Forelimb muscle (tissue), 1 donor: ENCODE measurements at regions not wholly inside any gene's neighbourhood (a gene's known extent, or its start where the extent isn't known, plus 50 kb on each side); places are given as distances from the start of the nearest gene placed in this dataset.
"Not testable (repeated sequence)": the region's sequence is repeated elsewhere in the genome, so short reads cannot be mapped to it uniquely, and the experiment has no call there.

Experiments used
- DNase-seq: peaks from one replicate; pipeline ENCODE4 v3.0.0-alpha.2; 2013; ENCODE audit warnings: low read depth

DNA sequence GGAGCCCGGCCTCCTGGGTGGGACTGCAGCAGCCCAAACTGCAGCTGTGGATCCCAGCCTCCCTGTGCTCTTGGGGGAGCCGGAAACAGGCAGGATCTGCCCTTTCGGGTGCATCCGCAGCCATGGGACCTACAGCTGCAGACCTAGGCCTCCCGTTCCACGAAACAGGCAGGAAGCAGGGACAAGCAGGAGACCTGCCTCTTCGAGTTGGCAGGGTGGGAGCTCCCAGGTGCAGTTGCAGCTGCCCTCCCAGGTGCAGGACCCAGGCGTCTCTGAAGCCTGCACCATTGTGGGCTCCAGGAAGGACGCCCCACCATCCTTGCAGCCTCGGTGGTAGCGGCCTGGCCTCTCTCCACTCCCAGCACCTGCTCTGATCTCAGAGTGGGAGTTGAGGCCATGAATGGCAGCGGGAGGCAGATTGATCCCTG, 189.0 kb upstream of the KLHL1 start:
- DNase-seq, result no peak

- no peak for DNase-seq
Observed at GRCh38 chr13:70284371-70284770, 176.1 kb upstream of the KLHL1 start.

- DNase-seq, result no peak
Observed at GRCh38 chr13:70275841-70276240, 167.6 kb upstream of the KLHL1 start.

DNA sequence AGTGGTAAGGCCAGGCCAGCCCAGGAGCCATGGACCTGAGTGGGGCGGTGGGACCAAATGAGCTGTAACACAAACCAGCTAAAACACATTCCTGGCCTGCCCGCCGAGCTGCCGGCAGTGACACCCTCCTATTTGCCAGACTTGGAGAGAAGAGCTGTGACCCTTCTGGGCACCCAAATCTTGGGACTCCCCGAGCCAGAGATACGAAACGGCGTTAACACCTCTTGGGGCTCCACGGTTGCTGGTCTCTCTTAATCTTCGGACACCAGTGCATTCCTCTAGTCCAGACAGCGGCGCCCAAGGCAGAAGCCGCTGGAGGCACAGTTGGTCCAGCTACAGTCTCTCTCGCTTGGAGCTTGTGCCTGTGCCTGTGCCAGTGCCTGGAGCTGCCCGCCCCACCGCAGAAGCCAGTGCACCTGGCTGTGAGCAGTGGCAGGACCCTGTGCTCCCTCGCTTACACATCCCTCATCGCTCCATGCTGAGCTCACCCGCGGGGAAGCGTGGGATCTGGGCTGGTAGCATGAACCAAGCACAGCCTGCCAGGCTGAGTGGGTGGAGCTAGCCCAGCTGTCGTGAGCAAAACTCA, 147.2 kb upstream of the KLHL1 start:
- no peak for DNase-seq

GRCh38 chr13:70253834-70254233, 145.6 kb upstream of the KLHL1 start:
- no peak for DNase-seq

GRCh38 chr13:70253411-70253810, 145.2 kb upstream of the KLHL1 start:
- no peak for DNase-seq

- DNase-seq, result no peak
Observed at GRCh38 chr13:70249332-70250064, 141.2 kb upstream of the KLHL1 start.

GRCh38 chr13:70237131-70237530, 128.9 kb upstream of the KLHL1 start:
- no peak for DNase-seq

DNA sequence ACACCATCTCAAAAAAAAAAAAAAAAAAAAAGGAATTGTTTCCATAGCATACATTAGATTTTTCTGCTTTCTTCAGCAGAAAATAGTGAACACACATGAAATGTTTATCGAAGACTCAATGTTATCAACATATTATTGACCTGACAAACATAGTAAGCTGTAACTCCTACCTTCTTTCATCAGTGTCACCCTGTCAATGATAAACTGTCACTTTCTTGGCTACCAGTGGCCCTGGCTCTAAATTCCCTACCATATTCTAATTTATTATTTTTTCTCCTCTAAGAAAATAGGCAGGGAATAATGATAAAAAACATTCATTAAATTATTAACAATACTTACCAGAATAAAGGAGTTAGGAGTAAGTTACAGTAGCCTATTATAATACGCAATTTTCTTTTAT, 127.3 kb upstream of the KLHL1 start:
- DNase-seq, result no peak

DNA sequence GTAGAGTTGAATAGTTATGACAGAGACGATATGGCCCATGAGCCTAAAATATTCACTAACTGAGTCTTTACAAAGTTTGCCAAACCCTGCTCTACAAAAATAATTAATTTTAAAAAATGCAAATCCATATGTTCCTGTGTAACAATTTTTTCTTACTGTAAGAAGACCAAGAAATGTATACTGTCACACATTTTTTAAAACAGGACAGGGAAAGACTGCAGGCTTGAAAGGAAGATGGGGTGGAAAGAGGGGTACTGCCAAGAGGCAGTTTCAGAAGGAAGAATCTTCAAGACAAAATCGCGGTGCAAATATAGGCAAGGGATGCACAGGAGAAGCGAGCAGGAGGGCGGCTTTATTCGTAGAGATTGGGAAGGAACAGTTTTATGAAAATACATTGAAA, 115.7 kb upstream of the KLHL1 start:
- DNase-seq, result no peak

DNA sequence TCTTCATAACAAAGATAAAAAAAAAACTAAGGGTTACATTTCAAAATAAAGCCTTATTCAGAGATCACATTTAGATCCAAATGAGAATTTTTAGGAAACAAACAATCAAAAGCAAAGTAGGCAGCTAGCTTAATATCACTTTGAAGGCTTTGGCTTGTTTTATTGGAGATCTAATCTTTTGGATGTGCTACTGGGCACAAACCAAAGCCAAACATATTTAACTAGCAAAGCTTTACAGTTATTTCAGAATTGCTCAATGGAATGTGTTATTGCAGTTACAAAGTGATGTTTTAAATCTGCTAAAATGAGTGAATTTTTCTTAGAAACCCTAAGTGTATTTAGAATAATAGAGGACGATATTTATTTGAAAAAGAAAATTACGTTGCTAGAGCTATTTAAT, 114.7 kb upstream of the KLHL1 start:
- DNase-seq, result no peak

- no peak for DNase-seq
Observed at GRCh38 chr13:70218618-70219017, 110.4 kb upstream of the KLHL1 start.

GRCh38 chr13:70208968-70209367, 100.7 kb upstream of the KLHL1 start:
- not testable (repeated sequence) for DNase-seq

DNA sequence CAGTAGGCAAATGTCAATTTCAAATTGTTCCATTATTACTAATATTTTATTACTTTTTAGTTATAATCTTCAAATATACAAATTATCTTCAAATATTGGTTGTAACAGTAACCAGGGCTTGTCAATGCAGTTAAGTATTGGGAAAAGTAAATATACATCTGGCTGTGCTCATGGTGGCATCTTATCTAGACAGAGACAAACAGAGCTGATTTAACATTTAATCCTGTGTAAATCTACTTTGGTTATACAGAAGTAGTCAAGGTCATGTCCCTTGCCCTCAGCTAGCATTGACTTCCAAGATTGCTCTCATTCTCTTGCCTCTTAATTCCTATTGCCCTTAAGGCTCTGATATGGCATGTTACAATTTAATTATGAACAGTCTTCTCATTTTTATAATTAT, 98.4 kb upstream of the KLHL1 start:
- DNase-seq, result no peak

GRCh38 chr13:70203661-70204229, 95.5 kb upstream of the KLHL1 start:
- no peak for DNase-seq

DNA sequence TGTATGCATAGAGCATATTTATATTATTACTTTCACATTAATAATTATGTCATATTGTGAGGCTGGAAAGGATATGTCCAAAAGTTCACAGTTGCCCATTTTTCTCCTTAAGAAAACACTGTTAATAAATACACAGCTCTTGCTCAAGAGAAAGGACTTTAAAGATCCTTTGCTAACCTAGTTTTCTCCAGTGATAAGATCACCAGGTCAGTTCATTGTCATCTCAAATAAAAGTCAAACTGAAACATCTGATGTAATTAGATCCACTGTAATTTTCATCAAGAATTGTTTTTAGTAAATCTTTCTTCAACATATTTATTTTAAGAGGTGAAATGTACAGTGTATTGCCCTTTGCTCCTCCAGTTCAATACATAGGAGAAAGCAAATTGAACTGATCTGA, 82.8 kb upstream of the KLHL1 start:
- no peak for DNase-seq

GRCh38 chr13:70189981-70190380, 81.7 kb upstream of the KLHL1 start:
- DNase-seq, result no peak

GRCh38 chr13:70188567-70188966, 80.3 kb upstream of the KLHL1 start:
- DNase-seq, result no peak

GRCh38 chr13:70183041-70183440, 74.8 kb upstream of the KLHL1 start:
- no peak for DNase-seq
